ENCODE measurements at regions not wholly inside any gene's neighbourhood (a gene's known extent, or its start where the extent isn't known, plus 50 kb on each side); places are given as distances from the start of the nearest gene placed in this dataset.

DNA sequence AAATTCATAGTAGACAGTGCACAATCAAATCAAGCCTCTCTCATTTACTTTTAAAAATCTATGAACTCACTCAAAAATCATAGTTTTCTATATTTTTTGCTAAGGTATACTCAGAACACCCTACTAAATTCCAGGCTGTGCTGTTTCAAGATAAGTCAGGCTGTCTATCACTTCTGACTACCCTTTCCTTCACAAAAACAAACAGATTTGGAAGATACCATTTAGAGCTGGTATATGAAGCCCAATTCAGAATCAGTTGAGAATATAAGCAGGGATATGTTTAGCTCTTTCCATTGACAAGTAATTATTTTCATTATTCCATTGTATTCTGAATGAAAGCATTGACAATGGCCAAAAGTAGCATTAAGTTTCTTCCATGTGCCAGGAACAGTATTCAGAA, 53.1 kb downstream of the CXCL1 start:
- H3K4me1 Mint-ChIP-seq, result no peaks in the 10 kb centered on the region
- no peak for DNase-seq (ENCODE audit: low spot score)
- H2AFZ ChIP-seq (replicated peaks), result no peak overlapping the region
- H3K4me3 ChIP-seq, result no peak overlapping the region
- no peaks in the 10 kb centered on the region for H4K20me1 ChIP-seq (ENCODE audit: low read depth)
- H3K4me2 ChIP-seq, result no peak overlapping the region
- no peak overlapping the region for H3K27ac ChIP-seq
- no peak overlapping the region for H3K27ac Mint-ChIP-seq
- H3K4me3 Mint-ChIP-seq, result no peak overlapping the region
- no peaks in the 10 kb centered on the region for H3K27me3 ChIP-seq
- H3F3A ChIP-seq (ENCODE audit: low read depth), result no peaks in the 10 kb centered on the region
- peaks cover 3% of the 10 kb centered on the region for H3K9me3 Mint-ChIP-seq
- no peaks in the 10 kb centered on the region for H3K9me3 ChIP-seq (ENCODE audit: low read depth)
- TF ChIP-seq EZH2phosphoT487 (IDR thresholded peaks at IDR 0.05) (no peak), EZH2 (IDR thresholded peaks at IDR 0.05) (no peak)
- TF ChIP-seq, protein P1, sequence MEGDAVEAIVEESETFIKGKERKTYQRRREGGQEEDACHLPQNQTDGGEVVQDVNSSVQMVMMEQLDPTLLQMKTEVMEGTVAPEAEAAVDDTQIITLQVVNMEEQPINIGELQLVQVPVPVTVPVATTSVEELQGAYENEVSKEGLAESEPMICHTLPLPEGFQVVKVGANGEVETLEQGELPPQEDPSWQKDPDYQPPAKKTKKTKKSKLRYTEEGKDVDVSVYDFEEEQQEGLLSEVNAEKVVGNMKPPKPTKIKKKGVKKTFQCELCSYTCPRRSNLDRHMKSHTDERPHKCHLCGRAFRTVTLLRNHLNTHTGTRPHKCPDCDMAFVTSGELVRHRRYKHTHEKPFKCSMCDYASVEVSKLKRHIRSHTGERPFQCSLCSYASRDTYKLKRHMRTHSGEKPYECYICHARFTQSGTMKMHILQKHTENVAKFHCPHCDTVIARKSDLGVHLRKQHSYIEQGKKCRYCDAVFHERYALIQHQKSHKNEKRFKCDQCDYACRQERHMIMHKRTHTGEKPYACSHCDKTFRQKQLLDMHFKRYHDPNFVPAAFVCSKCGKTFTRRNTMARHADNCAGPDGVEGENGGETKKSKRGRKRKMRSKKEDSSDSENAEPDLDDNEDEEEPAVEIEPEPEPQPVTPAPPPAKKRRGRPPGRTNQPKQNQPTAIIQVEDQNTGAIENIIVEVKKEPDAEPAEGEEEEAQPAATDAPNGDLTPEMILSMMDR (IDR thresholded peaks at IDR 0.05), result no peak
- no peaks in the 10 kb centered on the region for H3K36me3 ChIP-seq
- H3K9ac ChIP-seq, result no peak overlapping the region
- H3K36me3 Mint-ChIP-seq, result no peaks in the 10 kb centered on the region
- no peaks in the 10 kb centered on the region for H3K79me2 ChIP-seq (ENCODE audit: low read depth)
- no peaks in the 10 kb centered on the region for H3K27me3 Mint-ChIP-seq (ENCODE audit: insufficient read depth, low read depth)
- H3K4me1 ChIP-seq, result no peaks in the 10 kb centered on the region

All from neural progenitor cell (in vitro differentiated cells).